Endodermal cell (in vitro differentiated cells): ENCODE measurements at regions not wholly inside any gene's neighbourhood (a gene's known extent, or its start where the extent isn't known, plus 50 kb on each side); places are given as distances from the start of the nearest gene placed in this dataset.
A peak's percentile ranks its signal among the peaks of the same experiment; 100 is the strongest.

ENCODE experiments used
- DNase-seq: peaks from one replicate; pipeline ENCODE4 v3.0.0-alpha.2; 2017
- H3K27ac ChIP-seq: 2 replicates; pipeline ENCODE4 v1.5.1; 2013; ENCODE audit warnings: mild to moderate bottlenecking, low read depth, low read length, moderate library complexity
- H3K27me3 ChIP-seq: 2 replicates; pipeline ENCODE4 v1.6.1; 2013; ENCODE audit warnings: mild to moderate bottlenecking, low read length, moderate library complexity; ENCODE audit not compliant: insufficient read depth, control insufficient read depth, poor library complexity, severe bottlenecking
- H3K36me3 ChIP-seq: 2 replicates; pipeline ENCODE4 v1.7.0; 2013; ENCODE audit warnings: mild to moderate bottlenecking, low read length, moderate library complexity; ENCODE audit not compliant: control insufficient read depth, insufficient read depth
- H3K4me1 ChIP-seq: one replicate; pipeline ENCODE4 v1.7.0; 2013; ENCODE audit warnings: low read length; ENCODE audit not compliant: control insufficient read depth, insufficient read depth
- H3K4me3 ChIP-seq: 2 replicates; pipeline ENCODE4 v1.5.1; 2013; ENCODE audit warnings: mild to moderate bottlenecking, low read length, moderate library complexity
- H3K9ac ChIP-seq: 2 replicates; pipeline ENCODE4 v1.6.1; 2013; ENCODE audit warnings: mild to moderate bottlenecking, low read length, moderate library complexity; ENCODE audit not compliant: poor library complexity, severe bottlenecking; ENCODE audit errors: extremely low read depth
- H3K9me3 ChIP-seq: 2 replicates; pipeline ENCODE4 v1.6.1; 2013; ENCODE audit warnings: mild to moderate bottlenecking, low read length, moderate library complexity; ENCODE audit not compliant: control insufficient read depth
- H3K27ac Mint-ChIP-seq: 2 replicates; pipeline ENCODE4 v1.8.0; 2020; ENCODE audit warnings: mixed read lengths
- H3K27me3 Mint-ChIP-seq: 2 replicates; pipeline ENCODE4 v1.8.0; 2021; ENCODE audit warnings: mild to moderate bottlenecking, mixed read lengths; ENCODE audit not compliant: insufficient read depth
- H3K36me3 Mint-ChIP-seq: 2 replicates; pipeline ENCODE4 v1.8.0; 2020; ENCODE audit warnings: low read depth, mixed read lengths
- H3K4me1 Mint-ChIP-seq: 2 replicates; pipeline ENCODE4 v1.8.0; 2020; ENCODE audit warnings: mixed read lengths
- H3K4me3 Mint-ChIP-seq: 2 replicates; pipeline ENCODE4 v1.8.0; 2020; ENCODE audit warnings: mild to moderate bottlenecking, moderate library complexity, mixed read lengths
- H3K9me3 Mint-ChIP-seq: 2 replicates; pipeline ENCODE4 v1.8.0; 2020; ENCODE audit warnings: mild to moderate bottlenecking, mixed read lengths
- CTCF ChIP-seq: fragments of 200-600 bp; sonication (generic); conservative IDR thresholded peaks from 2 replicates; pipeline ENCODE4 v1.5.0; 2021; ENCODE audit warnings: antibody characterized with exemption, mild to moderate bottlenecking
- WGBS, 2 experiments: methylation state at CpG; one replicate each; pipeline versions ENCODE4 v1.1.5 to v1.1.7; 2013; ENCODE audit warnings: missing lambda C conversion rate in 2 of 2, mixed read lengths in 1 of 2; ENCODE audit not compliant: insufficient coverage in 1 of 2, insufficient read length in 1 of 2; 5-methylcytosine and 5-hydroxymethylcytosine counted together

- H3K36me3 ChIP-seq, result no peaks in the 10 kb centered on the region
- H3K27me3 Mint-ChIP-seq, result no peaks in the 10 kb centered on the region
- no peaks in the 10 kb centered on the region for H3K4me1 ChIP-seq
- no peak overlapping the region for H3K27ac ChIP-seq
- H3K9me3 Mint-ChIP-seq, result no peaks in the 10 kb centered on the region
- TF ChIP-seq CTCF, result no peak
- H3K9me3 ChIP-seq, result no peaks in the 10 kb centered on the region
- no peak overlapping the region for H3K9ac ChIP-seq
- no peak overlapping the region for H3K4me3 Mint-ChIP-seq
- 91 to 93% methylated on average over 2 to 3 of the region's 3 CpGs for WGBS, 2 experiments
- H3K27me3 ChIP-seq, result no peaks in the 10 kb centered on the region
- no peak overlapping the region for H3K4me3 ChIP-seq
- DNase-seq, result no peak
- no peaks in the 10 kb centered on the region for H3K36me3 Mint-ChIP-seq
- H3K4me1 Mint-ChIP-seq, result peaks cover 8% of the 10 kb centered on the region
- H3K27ac Mint-ChIP-seq, result no peak overlapping the region
Measured at GRCh38 chr2:62313449-62314227, 117.7 kb downstream of the B3GNT2 start.

- WGBS, 2 experiments, result 84 to 85% methylated on average over 12 to 17 of the region's 17 CpGs
- Histone ChIP-seq H3K4me1 (peaks cover 22% of the 10 kb centered on the region), H3K4me3 (no peak overlapping the region), H3K27ac (no peak overlapping the region), H3K9me3 (no peaks in the 10 kb centered on the region), H3K36me3 (no peaks in the 10 kb centered on the region), H3K9ac (no peak overlapping the region), H3K27me3 (no peaks in the 10 kb centered on the region)
- no peak overlapping the region for H3K4me3 Mint-ChIP-seq
- H3K27me3 Mint-ChIP-seq, result no peaks in the 10 kb centered on the region
- peak overlapping the region; percentile 79 for H3K27ac Mint-ChIP-seq
- TF ChIP-seq CTCF, result no peak
- H3K36me3 Mint-ChIP-seq, result no peaks in the 10 kb centered on the region
- no peaks in the 10 kb centered on the region for H3K9me3 Mint-ChIP-seq
- no peak for DNase-seq
- H3K4me1 Mint-ChIP-seq, result peaks cover 41% of the 10 kb centered on the region
Measured at GRCh38 chr2:62309465-62310091, 113.7 kb downstream of the B3GNT2 start.

GRCh38 chr2:62309081-62309464 is 113.2 kb downstream of the B3GNT2 start:
- peaks cover 46% of the 10 kb centered on the region for H3K4me1 Mint-ChIP-seq

More at GRCh38 chr2:62309081-62309464, 113.2 kb downstream of the B3GNT2 start:
- Mint-ChIP-seq H3K9me3 (no peaks in the 10 kb centered on the region), H3K27me3 (no peaks in the 10 kb centered on the region), H3K4me3 (no peak overlapping the region), H3K36me3 (no peaks in the 10 kb centered on the region), H3K27ac (no peak overlapping the region)
- no peaks in the 10 kb centered on the region for H3K9me3 ChIP-seq
- no peak overlapping the region for H3K9ac ChIP-seq
- H3K4me1 ChIP-seq, result peaks cover 22% of the 10 kb centered on the region
- DNase-seq, result no peak
- no peak for TF ChIP-seq CTCF
- no peaks in the 10 kb centered on the region for H3K27me3 ChIP-seq
- no peak overlapping the region for H3K4me3 ChIP-seq
- no peak overlapping the region for H3K27ac ChIP-seq
- no peaks in the 10 kb centered on the region for H3K36me3 ChIP-seq
- WGBS, 2 experiments, result 93 to 100% methylated on average over 1 of the region's 1 CpG
